ENCODE measurements at regions not wholly inside any gene's neighbourhood (a gene's known extent, or its start where the extent isn't known, plus 50 kb on each side); places are given as distances from the start of the nearest gene placed in this dataset.

- TF ChIP-seq, protein P1, sequence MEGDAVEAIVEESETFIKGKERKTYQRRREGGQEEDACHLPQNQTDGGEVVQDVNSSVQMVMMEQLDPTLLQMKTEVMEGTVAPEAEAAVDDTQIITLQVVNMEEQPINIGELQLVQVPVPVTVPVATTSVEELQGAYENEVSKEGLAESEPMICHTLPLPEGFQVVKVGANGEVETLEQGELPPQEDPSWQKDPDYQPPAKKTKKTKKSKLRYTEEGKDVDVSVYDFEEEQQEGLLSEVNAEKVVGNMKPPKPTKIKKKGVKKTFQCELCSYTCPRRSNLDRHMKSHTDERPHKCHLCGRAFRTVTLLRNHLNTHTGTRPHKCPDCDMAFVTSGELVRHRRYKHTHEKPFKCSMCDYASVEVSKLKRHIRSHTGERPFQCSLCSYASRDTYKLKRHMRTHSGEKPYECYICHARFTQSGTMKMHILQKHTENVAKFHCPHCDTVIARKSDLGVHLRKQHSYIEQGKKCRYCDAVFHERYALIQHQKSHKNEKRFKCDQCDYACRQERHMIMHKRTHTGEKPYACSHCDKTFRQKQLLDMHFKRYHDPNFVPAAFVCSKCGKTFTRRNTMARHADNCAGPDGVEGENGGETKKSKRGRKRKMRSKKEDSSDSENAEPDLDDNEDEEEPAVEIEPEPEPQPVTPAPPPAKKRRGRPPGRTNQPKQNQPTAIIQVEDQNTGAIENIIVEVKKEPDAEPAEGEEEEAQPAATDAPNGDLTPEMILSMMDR (IDR thresholded peaks at IDR 0.05) = no peak
Measured at GRCh38 chr13:84187626-84188025, 305.4 kb upstream of the SLITRK1 start.

GRCh38 chr13:84139561-84140158 is 257.4 kb upstream of the SLITRK1 start:
- DNase-seq (no peak), ATAC-seq (ENCODE audit: low read depth) (no peak)
- peaks cover 2% of the 10 kb centered on the region for H3K9me3 Mint-ChIP-seq
- H3K4me1 Mint-ChIP-seq = peaks cover 8% of the 10 kb centered on the region
- ChIA-PET CTCF (no interaction called here), POLR2A (no interaction called here)
- intact Hi-C loops (cut with micrococcal nuclease) = no loop called here
- H3K27me3 Mint-ChIP-seq = no peaks in the 10 kb centered on the region
- no peak overlapping the region for H3K27ac Mint-ChIP-seq
- TF ChIP-seq, protein P1 (IDR thresholded peaks at IDR 0.05) = no peak
- no peaks in the 10 kb centered on the region for H3K36me3 Mint-ChIP-seq (ENCODE audit: low read depth)
- H3K4me3 Mint-ChIP-seq = no peak overlapping the region

More at GRCh38 chr13:84187626-84188025, 305.4 kb upstream of the SLITRK1 start:
- peaks cover 4% of the 10 kb centered on the region for H3K9me3 Mint-ChIP-seq
- ChIA-PET POLR2A (no interaction called here), CTCF (no interaction called here)
- ATAC-seq (ENCODE audit: low read depth) = no peak
- H3K4me3 Mint-ChIP-seq = no peak overlapping the region
- H3K4me1 Mint-ChIP-seq = no peaks in the 10 kb centered on the region
- no peaks in the 10 kb centered on the region for H3K27me3 Mint-ChIP-seq
- no peaks in the 10 kb centered on the region for H3K36me3 Mint-ChIP-seq (ENCODE audit: low read depth)
- H3K27ac Mint-ChIP-seq = no peak overlapping the region
- intact Hi-C loops (cut with micrococcal nuclease) = no loop called here
- DNase-seq = no peak

- intact Hi-C loops (cut with micrococcal nuclease) = no loop called here
- Mint-ChIP-seq H3K9me3 (no peaks in the 10 kb centered on the region), H3K27me3 (no peaks in the 10 kb centered on the region), H3K4me3 (peak overlapping the region; percentile 2), H3K27ac (no peak overlapping the region), H3K4me1 (peaks cover 8% of the 10 kb centered on the region), H3K36me3 (ENCODE audit: low read depth) (no peaks in the 10 kb centered on the region)
- DNase-seq (no peak), ATAC-seq (ENCODE audit: low read depth) (peak; percentile 54)
- TF ChIP-seq, protein P1 (IDR thresholded peaks at IDR 0.05) = no peak
- POLR2A ChIA-PET = no interaction called here
- CTCF ChIA-PET = no interaction called here
Measured at GRCh38 chr13:84137292-84137691, 255.0 kb upstream of the SLITRK1 start.

DNA sequence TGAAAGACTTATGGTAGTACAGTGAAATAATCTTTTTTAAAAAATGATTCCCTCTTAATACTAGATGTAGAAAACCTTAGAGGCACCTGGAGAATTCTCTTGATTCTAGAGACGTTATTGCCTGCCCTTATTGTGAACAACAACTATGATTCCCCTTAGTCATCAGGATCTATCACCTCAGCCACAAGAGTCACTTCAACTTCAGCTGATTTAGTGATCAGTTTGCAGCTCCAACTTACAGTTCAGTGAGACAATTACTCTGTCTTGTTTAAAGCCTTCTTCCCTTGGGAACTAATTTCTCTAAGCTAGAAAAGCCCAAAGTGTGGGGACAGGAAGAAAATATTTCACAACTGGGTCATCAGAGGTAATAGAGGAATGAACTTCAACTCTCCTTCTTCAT is 254.3 kb upstream of the SLITRK1 start:
- ChIA-PET CTCF (no interaction called here), POLR2A (no interaction called here)
- DNase-seq = no peak
- ATAC-seq (ENCODE audit: low read depth) = no peak
- no peak overlapping the region for H3K4me3 Mint-ChIP-seq
- peaks cover 8% of the 10 kb centered on the region for H3K4me1 Mint-ChIP-seq
- intact Hi-C loops (cut with micrococcal nuclease) = no loop called here
- H3K9me3 Mint-ChIP-seq = no peaks in the 10 kb centered on the region
- H3K27me3 Mint-ChIP-seq = no peaks in the 10 kb centered on the region
- H3K36me3 Mint-ChIP-seq (ENCODE audit: low read depth) = no peaks in the 10 kb centered on the region
- H3K27ac Mint-ChIP-seq = no peak overlapping the region
- TF ChIP-seq, protein P1 (IDR thresholded peaks at IDR 0.05) = no peak

GRCh38 chr13:84132491-84132890 is 250.2 kb upstream of the SLITRK1 start:
- peaks cover 7% of the 10 kb centered on the region for H3K4me1 Mint-ChIP-seq
- no peak for DNase-seq
- no peaks in the 10 kb centered on the region for H3K27me3 Mint-ChIP-seq
- TF ChIP-seq, protein P1 (IDR thresholded peaks at IDR 0.05) = no peak
- H3K27ac Mint-ChIP-seq = no peak overlapping the region
- ChIA-PET CTCF (no interaction called here), POLR2A (no interaction called here)
- no peaks in the 10 kb centered on the region for H3K36me3 Mint-ChIP-seq (ENCODE audit: low read depth)
- no peak overlapping the region for H3K4me3 Mint-ChIP-seq
- no peaks in the 10 kb centered on the region for H3K9me3 Mint-ChIP-seq
- intact Hi-C loops (cut with micrococcal nuclease) = no loop called here
- no peak for ATAC-seq (ENCODE audit: low read depth)

Measured in activated B cell treated with CpG ODN at 0.5 μM for 24 hours (primary cell).